Fibroblast of lung (primary cell): ENCODE measurements at regions not wholly inside any gene's neighbourhood (a gene's known extent, or its start where the extent isn't known, plus 50 kb on each side); places are given as distances from the start of the nearest gene placed in this dataset.

Experiments
- CTCF ChIP-seq, 2 donors: IDR thresholded peaks in 1 of 2; conservative IDR thresholded peaks in 1 of 2; 1 replicate in 1 of 2; 2 replicates in 1 of 2; pipeline ENCODE4 v1.5.1; 2011 to 2012; ENCODE audit warnings: low read length in 2 of 2, control low read depth in 1 of 2, inconsistent platforms in 1 of 2, low read depth in 1 of 2, mild to moderate bottlenecking in 1 of 2
- EZH2 ChIP-seq: IDR thresholded peaks from 2 replicates; pipeline ENCODE4 v1.5.1; 2012; ENCODE audit warnings: low read length, control low read depth, mild to moderate bottlenecking; ENCODE audit errors: missing control alignments

DNA sequence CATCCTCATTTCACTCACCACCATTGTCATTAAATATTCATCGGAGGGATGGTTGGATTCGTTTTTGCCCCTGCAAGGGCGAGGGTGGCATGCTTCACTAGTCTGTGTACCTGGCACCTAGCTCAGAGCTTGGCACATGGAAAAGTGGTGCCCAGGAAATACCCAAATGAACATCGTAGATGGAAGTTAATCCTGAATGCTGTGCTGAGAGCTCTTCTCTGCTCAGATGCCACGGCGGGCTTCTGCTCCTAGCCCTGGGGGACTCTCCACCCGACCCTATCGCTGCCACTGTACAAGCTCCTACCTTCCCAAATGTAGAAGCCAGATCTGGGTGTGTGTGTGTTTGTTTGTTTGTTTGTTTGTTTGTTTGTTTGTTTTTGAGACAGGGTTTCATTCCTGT lies 113.0 kb upstream of the ZNF507 start:
- no peak for TF ChIP-seq CTCF (conservative IDR thresholded peaks at IDR 0.05 in 1 of 2, IDR thresholded peaks at IDR 0.05 in 1 of 2; ENCODE audit: low read depth in 1 of 2, low read length in 2 of 2)
- no peak for TF ChIP-seq EZH2
